Epithelial cell of esophagus (primary cell): ENCODE measurements at regions not wholly inside any gene's neighbourhood (a gene's known extent, or its start where the extent isn't known, plus 50 kb on each side); places are given as distances from the start of the nearest gene placed in this dataset.
A peak's percentile ranks its signal among the peaks of the same experiment; 100 is the strongest.
"Not testable (repeated sequence)": the region's sequence is repeated elsewhere in the genome, so short reads cannot be mapped to it uniquely, and the experiment has no call there.

Experiments
- DNase-seq: peaks from one replicate; pipeline ENCODE4 v3.0.0; 2010; ENCODE audit warnings: low read depth
- H3K4me3 ChIP-seq: 2 replicates; pipeline ENCODE4 v1.5.1; 2011; ENCODE audit warnings: mild to moderate bottlenecking, low read length, control low read depth
- CTCF ChIP-seq: IDR thresholded peaks from 2 replicates; pipeline ENCODE4 v1.5.1; 2011; ENCODE audit warnings: low read depth, mild to moderate bottlenecking, low read length, control low read depth, inconsistent platforms; ENCODE audit not compliant: insufficient read depth; ENCODE audit errors: missing control alignments

GRCh38 chr2:51268191-51268590 lies 236.3 kb upstream of the NRXN1 start:
- no peak overlapping the region for H3K4me3 ChIP-seq
- no peak for DNase-seq
- TF ChIP-seq CTCF, result no peak

- DNase-seq, result no peak
- no peak overlapping the region for H3K4me3 ChIP-seq
- TF ChIP-seq CTCF, result no peak
Observed at GRCh38 chr2:51265539-51265938, 233.6 kb upstream of the NRXN1 start.

GRCh38 chr2:51263951-51264350 lies 232.0 kb upstream of the NRXN1 start:
- no peak overlapping the region for H3K4me3 ChIP-seq
- DNase-seq, result no peak
- no peak for TF ChIP-seq CTCF

GRCh38 chr2:51263101-51263500 lies 231.2 kb upstream of the NRXN1 start:
- DNase-seq, result not testable (repeated sequence)

GRCh38 chr2:51258301-51258700 lies 226.4 kb upstream of the NRXN1 start:
- DNase-seq, result peak; percentile 5
- no peak overlapping the region for H3K4me3 ChIP-seq
- TF ChIP-seq CTCF, result no peak

More at GRCh38 chr2:51263101-51263500, 231.2 kb upstream of the NRXN1 start:
- not testable (repeated sequence) for H3K4me3 ChIP-seq

- H3K4me3 ChIP-seq, result no peak overlapping the region
- no peak for TF ChIP-seq CTCF
- peak; percentile 67 for DNase-seq
Observed at GRCh38 chr2:51256736-51257135, 224.8 kb upstream of the NRXN1 start.

GRCh38 chr2:51251356-51251755 lies 219.4 kb upstream of the NRXN1 start:
- TF ChIP-seq CTCF, result no peak
- DNase-seq, result no peak
- H3K4me3 ChIP-seq, result no peak overlapping the region
